ENCODE measurements at regions not wholly inside any gene's neighbourhood (a gene's known extent, or its start where the extent isn't known, plus 50 kb on each side); places are given as distances from the start of the nearest gene placed in this dataset.

- no peak for DNase-seq (ENCODE audit: low spot score)
Observed at GRCh38 chr6:139423971-139424667, 49.7 kb upstream of the CITED2 start.

Measured in umbilical cord (tissue), 1 donor.